ENCODE measurements at regions not wholly inside any gene's neighbourhood (a gene's known extent, or its start where the extent isn't known, plus 50 kb on each side); places are given as distances from the start of the nearest gene placed in this dataset.

DNA sequence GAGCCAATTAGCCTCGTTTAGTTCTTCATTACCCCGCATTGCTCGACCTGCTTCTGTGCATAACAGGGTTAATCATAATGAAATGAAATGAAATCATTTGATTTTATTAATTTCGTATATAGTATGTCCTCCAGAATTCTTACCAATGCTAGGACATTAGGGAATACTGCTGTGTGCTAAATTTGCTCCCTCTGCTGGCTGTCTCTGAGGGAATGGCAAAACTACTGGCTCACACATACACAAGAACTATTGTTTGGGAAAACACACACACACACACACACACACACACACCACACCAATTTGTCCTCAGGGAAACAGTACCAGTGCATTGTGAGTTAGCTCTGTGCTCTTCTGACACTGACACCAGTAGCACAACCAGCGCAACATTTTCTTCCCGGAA, 273.3 kb upstream of the TCF4 start (continued):
- TF ChIP-seq ELF2 (CRISPR knock-in tag; IDR thresholded peaks at IDR 0.05) (no peak), NCOA2 (IDR thresholded peaks at IDR 0.05; ENCODE audit: partially characterized antibody in 2 of 2) (no peak), ZNF764 (CRISPR knock-in tag; IDR thresholded peaks at IDR 0.05; ENCODE audit: low read depth) (no peak), RAD21 (CRISPR knock-in tag; conservative IDR thresholded peaks at IDR 0.05 in 1 of 2, IDR thresholded peaks at IDR 0.05 in 1 of 2) (peak; percentile 46 to 61), ZNF507 (tag; conservative IDR thresholded peaks at IDR 0.05) (no peak), ZFP36 (IDR thresholded peaks at IDR 0.05; ENCODE audit: low read depth, low read length, partially characterized antibody) (no peak), SPI1 (IDR thresholded peaks at IDR 0.05; ENCODE audit: borderline replicate concordance, low read depth, low read length) (no peak), ZNF175 (CRISPR knock-in tag; IDR thresholded peaks at IDR 0.05; ENCODE audit: low read depth) (no peak), SREBF1 (IDR thresholded peaks at IDR 0.05; ENCODE audit: borderline replicate concordance, low read depth, low read length) (no peak), MIER1 (IDR thresholded peaks at IDR 0.05; ENCODE audit: low read depth) (no peak)
- TF ChIP-seq, protein P1, sequence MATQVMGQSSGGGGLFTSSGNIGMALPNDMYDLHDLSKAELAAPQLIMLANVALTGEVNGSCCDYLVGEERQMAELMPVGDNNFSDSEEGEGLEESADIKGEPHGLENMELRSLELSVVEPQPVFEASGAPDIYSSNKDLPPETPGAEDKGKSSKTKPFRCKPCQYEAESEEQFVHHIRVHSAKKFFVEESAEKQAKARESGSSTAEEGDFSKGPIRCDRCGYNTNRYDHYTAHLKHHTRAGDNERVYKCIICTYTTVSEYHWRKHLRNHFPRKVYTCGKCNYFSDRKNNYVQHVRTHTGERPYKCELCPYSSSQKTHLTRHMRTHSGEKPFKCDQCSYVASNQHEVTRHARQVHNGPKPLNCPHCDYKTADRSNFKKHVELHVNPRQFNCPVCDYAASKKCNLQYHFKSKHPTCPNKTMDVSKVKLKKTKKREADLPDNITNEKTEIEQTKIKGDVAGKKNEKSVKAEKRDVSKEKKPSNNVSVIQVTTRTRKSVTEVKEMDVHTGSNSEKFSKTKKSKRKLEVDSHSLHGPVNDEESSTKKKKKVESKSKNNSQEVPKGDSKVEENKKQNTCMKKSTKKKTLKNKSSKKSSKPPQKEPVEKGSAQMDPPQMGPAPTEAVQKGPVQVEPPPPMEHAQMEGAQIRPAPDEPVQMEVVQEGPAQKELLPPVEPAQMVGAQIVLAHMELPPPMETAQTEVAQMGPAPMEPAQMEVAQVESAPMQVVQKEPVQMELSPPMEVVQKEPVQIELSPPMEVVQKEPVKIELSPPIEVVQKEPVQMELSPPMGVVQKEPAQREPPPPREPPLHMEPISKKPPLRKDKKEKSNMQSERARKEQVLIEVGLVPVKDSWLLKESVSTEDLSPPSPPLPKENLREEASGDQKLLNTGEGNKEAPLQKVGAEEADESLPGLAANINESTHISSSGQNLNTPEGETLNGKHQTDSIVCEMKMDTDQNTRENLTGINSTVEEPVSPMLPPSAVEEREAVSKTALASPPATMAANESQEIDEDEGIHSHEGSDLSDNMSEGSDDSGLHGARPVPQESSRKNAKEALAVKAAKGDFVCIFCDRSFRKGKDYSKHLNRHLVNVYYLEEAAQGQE (IDR thresholded peaks at IDR 0.05; ENCODE audit: borderline replicate concordance): peak; percentile 28; the same call in 1 of the 2 replicates
- TF ChIP-seq, protein P1 (CRISPR knock-in tag; IDR thresholded peaks at IDR 0.05; ENCODE audit: low read depth): no peak
- TF ChIP-seq, protein P2, sequence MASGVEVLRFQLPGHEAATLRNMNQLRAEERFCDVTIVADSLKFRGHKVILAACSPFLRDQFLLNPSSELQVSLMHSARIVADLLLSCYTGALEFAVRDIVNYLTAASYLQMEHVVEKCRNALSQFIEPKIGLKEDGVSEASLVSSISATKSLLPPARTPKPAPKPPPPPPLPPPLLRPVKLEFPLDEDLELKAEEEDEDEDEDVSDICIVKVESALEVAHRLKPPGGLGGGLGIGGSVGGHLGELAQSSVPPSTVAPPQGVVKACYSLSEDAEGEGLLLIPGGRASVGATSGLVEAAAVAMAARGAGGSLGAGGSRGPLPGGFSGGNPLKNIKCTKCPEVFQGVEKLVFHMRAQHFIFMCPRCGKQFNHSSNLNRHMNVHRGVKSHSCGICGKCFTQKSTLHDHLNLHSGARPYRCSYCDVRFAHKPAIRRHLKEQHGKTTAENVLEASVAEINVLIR (CRISPR knock-in tag; IDR thresholded peaks at IDR 0.05): no peak
